ENCODE measurements at regions not wholly inside any gene's neighbourhood (a gene's known extent, or its start where the extent isn't known, plus 50 kb on each side); places are given as distances from the start of the nearest gene placed in this dataset.

DNA sequence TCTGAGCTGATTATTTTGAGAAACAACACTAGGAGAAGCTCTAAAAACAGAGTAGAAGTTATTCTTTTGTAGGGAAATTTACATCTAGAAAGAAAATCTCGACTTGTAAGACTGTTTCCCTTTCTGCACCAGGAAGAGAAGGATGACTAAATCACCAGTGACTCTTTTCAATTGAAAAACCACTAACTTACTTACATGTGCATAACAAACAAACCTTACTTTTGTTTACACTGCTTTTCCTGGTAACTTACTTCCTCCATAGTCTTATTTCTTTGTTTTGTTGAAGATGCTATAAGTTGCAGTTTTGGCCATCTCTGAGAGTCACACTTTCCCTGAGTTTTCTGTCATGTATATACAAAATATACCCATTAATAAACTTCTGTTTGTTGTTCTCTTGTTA is 293.6 kb upstream of the FAT4 start:
- no peak overlapping the region for H3K4me3 ChIP-seq (ENCODE audit: low read depth, low read length)
- no peak for DNase-seq (ENCODE audit: low read depth)
- no peak for TF ChIP-seq CTCF (conservative IDR thresholded peaks at IDR 0.05; ENCODE audit: low read depth, low read length)

DNA sequence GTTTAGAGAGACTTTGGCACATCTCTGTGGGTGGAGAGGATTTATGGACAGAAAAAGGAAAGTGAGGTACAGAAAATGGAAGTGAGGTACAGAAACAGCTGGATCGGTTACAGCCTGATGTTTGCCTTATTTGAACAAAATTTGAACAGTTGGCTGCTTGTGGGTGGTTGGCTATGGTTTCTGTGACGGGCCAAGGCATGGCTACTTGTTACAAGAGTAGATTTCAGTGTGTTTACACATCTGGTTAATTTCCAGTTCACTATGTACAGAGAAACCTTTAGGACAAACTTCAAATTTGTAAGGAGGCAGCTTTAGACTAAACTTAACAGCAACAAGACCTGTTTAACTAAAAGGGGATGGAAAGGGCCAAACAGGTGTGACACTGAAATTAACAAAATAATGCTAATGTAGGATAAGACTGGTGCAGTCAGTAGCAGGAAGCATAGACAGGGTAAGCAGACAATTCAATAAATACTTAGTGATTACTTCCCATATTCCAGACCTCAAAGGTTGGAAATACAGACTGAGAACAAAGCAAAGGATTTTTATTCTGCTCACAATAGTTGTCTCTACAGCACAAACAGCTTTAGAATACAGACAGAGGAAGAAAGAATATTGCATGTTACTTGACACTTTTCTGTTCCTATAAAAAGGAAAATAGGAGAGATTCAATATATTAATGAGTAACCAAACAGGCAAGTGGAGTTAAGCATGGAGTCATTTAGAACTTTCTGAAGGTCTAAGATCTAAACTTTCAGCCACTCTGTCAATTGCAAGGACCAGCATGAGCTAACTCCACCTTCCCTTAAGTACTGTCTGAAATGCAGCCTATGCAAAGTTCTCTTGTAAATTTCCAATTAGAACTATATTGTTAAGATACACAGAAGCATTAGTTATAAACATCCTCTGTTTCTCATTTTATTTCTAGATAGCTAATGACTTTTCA is 294.4 kb upstream of the FAT4 start:
- no peak overlapping the region for H3K4me3 ChIP-seq (ENCODE audit: low read depth, low read length)
- DNase-seq (ENCODE audit: low read depth) = no peak
- TF ChIP-seq CTCF (conservative IDR thresholded peaks at IDR 0.05; ENCODE audit: low read depth, low read length) = no peak

DNA sequence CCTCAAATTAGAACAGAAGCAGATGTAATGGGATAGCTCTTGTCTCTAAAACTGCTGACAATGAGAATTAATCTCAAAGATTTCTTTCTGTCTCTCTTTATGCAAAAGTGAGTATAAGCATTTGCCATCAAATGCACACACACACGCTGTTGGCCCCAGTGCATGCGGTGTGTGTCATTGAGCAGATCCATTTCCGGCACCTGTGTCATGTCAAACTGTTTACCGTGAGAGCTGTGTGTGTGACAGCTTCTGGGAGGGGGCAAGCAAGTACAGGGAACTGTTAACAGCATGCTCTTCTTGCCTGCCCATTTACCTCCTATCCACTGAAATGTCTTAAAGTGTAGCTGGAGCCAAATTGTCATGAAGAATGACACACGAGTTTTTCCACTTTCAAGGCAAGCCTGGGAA is 297.9 kb upstream of the FAT4 start:
- no peak for DNase-seq (ENCODE audit: low read depth)
- no peak overlapping the region for H3K4me3 ChIP-seq (ENCODE audit: low read depth, low read length)
- TF ChIP-seq CTCF (conservative IDR thresholded peaks at IDR 0.05; ENCODE audit: low read depth, low read length) = no peak

- TF ChIP-seq CTCF (conservative IDR thresholded peaks at IDR 0.05; ENCODE audit: low read depth, low read length) = no peak
- peak; percentile 15 for DNase-seq (ENCODE audit: low read depth)
- H3K4me3 ChIP-seq (ENCODE audit: low read depth, low read length) = no peak overlapping the region
Measured at GRCh38 chr4:125013891-125014290, 300.9 kb upstream of the FAT4 start.

GRCh38 chr4:125011646-125012045 is 299.1 kb upstream of the ANKRD50 start:
- no peak for TF ChIP-seq CTCF (conservative IDR thresholded peaks at IDR 0.05; ENCODE audit: low read depth, low read length)
- no peak overlapping the region for H3K4me3 ChIP-seq (ENCODE audit: low read depth, low read length)
- DNase-seq (ENCODE audit: low read depth) = peak; percentile 8

DNA sequence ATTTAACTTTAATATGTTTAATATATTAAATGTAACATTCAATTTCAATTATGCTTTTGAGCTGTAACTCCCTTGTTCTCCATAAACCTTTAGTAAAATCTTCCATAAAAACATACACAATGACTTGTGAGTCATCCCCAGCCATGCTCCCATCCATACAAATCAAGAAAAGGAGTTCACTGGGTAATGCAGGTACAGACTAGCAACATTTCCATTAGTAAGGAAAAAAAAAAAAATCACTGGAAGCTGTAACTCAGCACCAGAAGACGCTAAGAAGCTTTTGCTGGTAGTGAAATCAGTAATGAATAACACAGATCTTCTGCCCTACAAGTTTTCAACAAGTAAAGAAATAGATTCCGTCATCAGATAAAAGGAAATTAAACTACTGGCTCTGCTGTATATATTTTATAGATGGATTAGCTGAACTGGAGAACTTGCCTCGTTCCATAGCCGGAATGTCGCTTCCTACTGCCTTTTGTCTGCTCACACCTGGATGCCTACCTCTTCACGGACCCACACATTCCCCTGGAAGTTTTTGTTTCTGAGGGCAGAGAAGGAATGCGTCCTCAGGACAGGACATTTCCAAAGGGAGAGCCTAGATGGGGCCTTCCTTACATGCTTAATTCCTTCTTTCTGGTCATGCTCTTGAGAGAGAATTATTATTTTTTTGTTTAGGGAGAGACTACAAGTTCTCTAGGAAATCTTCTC is 298.4 kb upstream of the ANKRD50 start:
- no peak overlapping the region for H3K4me3 ChIP-seq (ENCODE audit: low read depth, low read length)
- no peak for DNase-seq (ENCODE audit: low read depth)
- no peak for TF ChIP-seq CTCF (conservative IDR thresholded peaks at IDR 0.05; ENCODE audit: low read depth, low read length)

Measured in choroid plexus epithelial cell (primary cell).